ENCODE measurements at regions not wholly inside any gene's neighbourhood (a gene's known extent, or its start where the extent isn't known, plus 50 kb on each side); places are given as distances from the start of the nearest gene placed in this dataset.

GRCh38 chr13:63042686-63043085 lies 1627.0 kb upstream of the PCDH20 start (continued):
- TF ChIP-seq, protein P1, sequence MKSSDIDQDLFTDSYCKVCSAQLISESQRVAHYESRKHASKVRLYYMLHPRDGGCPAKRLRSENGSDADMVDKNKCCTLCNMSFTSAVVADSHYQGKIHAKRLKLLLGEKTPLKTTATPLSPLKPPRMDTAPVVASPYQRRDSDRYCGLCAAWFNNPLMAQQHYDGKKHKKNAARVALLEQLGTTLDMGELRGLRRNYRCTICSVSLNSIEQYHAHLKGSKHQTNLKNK (CRISPR knock-in tag; IDR thresholded peaks at IDR 0.05), result no peak
- TF ChIP-seq PRRX2 (CRISPR knock-in tag; IDR thresholded peaks at IDR 0.05) (no peak), MYBL2 (CRISPR knock-in tag; IDR thresholded peaks at IDR 0.05) (no peak)
- TF ChIP-seq, protein P2, sequence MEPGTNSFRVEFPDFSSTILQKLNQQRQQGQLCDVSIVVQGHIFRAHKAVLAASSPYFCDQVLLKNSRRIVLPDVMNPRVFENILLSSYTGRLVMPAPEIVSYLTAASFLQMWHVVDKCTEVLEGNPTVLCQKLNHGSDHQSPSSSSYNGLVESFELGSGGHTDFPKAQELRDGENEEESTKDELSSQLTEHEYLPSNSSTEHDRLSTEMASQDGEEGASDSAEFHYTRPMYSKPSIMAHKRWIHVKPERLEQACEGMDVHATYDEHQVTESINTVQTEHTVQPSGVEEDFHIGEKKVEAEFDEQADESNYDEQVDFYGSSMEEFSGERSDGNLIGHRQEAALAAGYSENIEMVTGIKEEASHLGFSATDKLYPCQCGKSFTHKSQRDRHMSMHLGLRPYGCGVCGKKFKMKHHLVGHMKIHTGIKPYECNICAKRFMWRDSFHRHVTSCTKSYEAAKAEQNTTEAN (CRISPR knock-in tag; IDR thresholded peaks at IDR 0.05), result no peak

DNA sequence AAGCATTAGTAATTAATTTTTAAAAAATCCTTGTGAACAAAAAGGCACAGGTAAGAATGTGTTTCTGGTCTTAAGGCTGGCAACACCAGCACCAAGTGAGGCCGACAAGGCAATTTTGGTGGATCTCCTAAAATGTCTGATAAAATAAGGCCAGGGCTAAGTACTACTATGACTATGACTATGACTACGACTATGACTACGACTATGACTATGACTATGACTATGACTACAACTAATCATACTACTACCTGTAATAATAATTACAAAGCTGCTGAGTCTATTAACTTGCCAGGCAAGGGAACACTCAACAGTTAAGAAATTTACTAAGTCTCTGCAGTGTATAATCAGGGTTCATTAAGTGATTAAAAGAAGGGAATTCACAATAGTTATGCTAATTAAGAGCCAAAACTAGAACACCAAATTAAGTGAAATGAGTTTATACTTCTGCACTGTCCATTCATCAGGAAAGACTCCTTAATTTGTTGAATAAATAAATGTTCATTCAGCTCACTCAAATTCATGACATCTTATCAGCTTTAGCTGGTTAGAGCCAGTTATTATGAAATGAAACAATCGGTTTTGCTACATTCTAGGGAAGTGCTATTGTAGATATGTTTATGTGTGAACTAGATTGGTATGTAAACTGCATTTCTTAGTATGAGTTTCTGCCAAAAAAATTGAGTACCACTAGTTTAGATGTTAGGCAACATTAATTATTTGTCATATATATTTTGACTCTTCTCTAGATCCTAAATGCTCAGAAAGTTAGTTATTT lies 1626.2 kb upstream of the PCDH20 start:
- Mint-ChIP-seq H3K27ac (no peak overlapping the region), H3K4me3 (no peak overlapping the region), H3K36me3 (peaks cover 3% of the 10 kb centered on the region; the same call in 1 of the 2 replicates), H3K4me1 (peaks cover 4% of the 10 kb centered on the region; the same call in 1 of the 2 replicates), H3K9me3 (peaks cover 8% of the 10 kb centered on the region), H3K27me3 (ENCODE audit: low read depth) (no peaks in the 10 kb centered on the region)
- CTCF ChIA-PET, result no interaction called here
- DNase-seq (ENCODE audit: low spot score) (no peak), ATAC-seq (no peak)
- POLR2A ChIA-PET, result no interaction called here
- TF ChIP-seq ZNF317 (CRISPR knock-in tag; IDR thresholded peaks at IDR 0.05; ENCODE audit: borderline replicate concordance, low read depth) (no peak), SMAD3 (CRISPR knock-in tag; IDR thresholded peaks at IDR 0.05; ENCODE audit: borderline replicate concordance) (no peak), IRF1 (CRISPR knock-in tag; IDR thresholded peaks at IDR 0.05) (no peak), TEAD4 (CRISPR knock-in tag; IDR thresholded peaks at IDR 0.05) (no peak), EMX1 (CRISPR knock-in tag; IDR thresholded peaks at IDR 0.05) (no peak), CREM (CRISPR knock-in tag; IDR thresholded peaks at IDR 0.05) (no peak), CDX4 (CRISPR knock-in tag; IDR thresholded peaks at IDR 0.05; ENCODE audit: borderline replicate concordance) (no peak), GABPB1 (CRISPR knock-in tag; IDR thresholded peaks at IDR 0.05) (no peak), ZNF232 (CRISPR knock-in tag; IDR thresholded peaks at IDR 0.05) (no peak), ESRRA (CRISPR knock-in tag; IDR thresholded peaks at IDR 0.05; ENCODE audit: borderline replicate concordance) (no peak), ZNF423 (CRISPR knock-in tag; IDR thresholded peaks at IDR 0.05) (no peak), NR2C2 (CRISPR knock-in tag; IDR thresholded peaks at IDR 0.05) (no peak)
- TF ChIP-seq, protein P2 (CRISPR knock-in tag; IDR thresholded peaks at IDR 0.05), result no peak
- TF ChIP-seq, protein P3, sequence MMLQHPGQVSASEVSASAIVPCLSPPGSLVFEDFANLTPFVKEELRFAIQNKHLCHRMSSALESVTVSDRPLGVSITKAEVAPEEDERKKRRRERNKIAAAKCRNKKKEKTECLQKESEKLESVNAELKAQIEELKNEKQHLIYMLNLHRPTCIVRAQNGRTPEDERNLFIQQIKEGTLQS (CRISPR knock-in tag; conservative IDR thresholded peaks at IDR 0.05), result no peak

- peak; percentile 44; the same call in 1 of the 2 replicates for ATAC-seq
- CTCF ChIA-PET, result no interaction called here
- Mint-ChIP-seq H3K4me1 (peaks cover 14% of the 10 kb centered on the region), H3K27ac (no peak overlapping the region), H3K9me3 (peaks cover 3% of the 10 kb centered on the region; the same call in 1 of the 2 replicates), H3K4me3 (no peak overlapping the region), H3K36me3 (no peaks in the 10 kb centered on the region), H3K27me3 (ENCODE audit: low read depth) (no peaks in the 10 kb centered on the region)
- POLR2A ChIA-PET, result no interaction called here
- DNase-seq (ENCODE audit: low spot score), result no peak
- TF ChIP-seq JUN (CRISPR knock-in tag; IDR thresholded peaks at IDR 0.05) (no peak), ZNF281 (CRISPR knock-in tag; IDR thresholded peaks at IDR 0.05) (no peak), ZNF671 (CRISPR knock-in tag; IDR thresholded peaks at IDR 0.05) (no peak), NFYB (CRISPR knock-in tag; conservative IDR thresholded peaks at IDR 0.05; ENCODE audit: low read depth) (no peak), ZNF425 (CRISPR knock-in tag; conservative IDR thresholded peaks at IDR 0.05) (no peak)
Observed at GRCh38 chr13:63026285-63026797, 1610.7 kb upstream of the PCDH20 start.
